ENCODE measurements at regions not wholly inside any gene's neighbourhood (a gene's known extent, or its start where the extent isn't known, plus 50 kb on each side); places are given as distances from the start of the nearest gene placed in this dataset.

- DNase-seq: no peak
Observed at GRCh38 chrX:68917799-68918198, 89.0 kb downstream of the EFNB1 start.

GRCh38 chrX:68916891-68917290 lies 88.1 kb downstream of the EFNB1 start:
- DNase-seq: no peak

- no peak for DNase-seq
Observed at GRCh38 chrX:68915778-68916177, 87.0 kb downstream of the EFNB1 start.

GRCh38 chrX:68914479-68914946 lies 85.7 kb downstream of the EFNB1 start:
- no peak for DNase-seq

- DNase-seq: no peak
Observed at GRCh38 chrX:68913249-68913547, 84.4 kb downstream of the EFNB1 start.

- peak; percentile 55 for DNase-seq
Observed at GRCh38 chrX:68912113-68912512, 83.3 kb downstream of the EFNB1 start.

GRCh38 chrX:68910731-68911428 lies 82.1 kb downstream of the EFNB1 start:
- DNase-seq: no peak

- no peak for DNase-seq
Observed at GRCh38 chrX:68909945-68910344, 81.1 kb downstream of the EFNB1 start.

- DNase-seq: no peak
Observed at GRCh38 chrX:68908071-68908470, 79.2 kb downstream of the EFNB1 start.

GRCh38 chrX:68902706-68903504 lies 74.1 kb downstream of the EFNB1 start:
- DNase-seq: no peak

- DNase-seq: no peak
Observed at GRCh38 chrX:68901519-68901918, 72.7 kb downstream of the EFNB1 start.

GRCh38 chrX:68898598-68898997 lies 69.8 kb downstream of the EFNB1 start:
- DNase-seq: no peak

- peak; percentile 32 for DNase-seq
Observed at GRCh38 chrX:68897118-68897945, 68.5 kb downstream of the EFNB1 start.

GRCh38 chrX:68896581-68896980 lies 67.8 kb downstream of the EFNB1 start:
- DNase-seq: no peak

GRCh38 chrX:68895778-68896177 lies 67.0 kb downstream of the EFNB1 start:
- DNase-seq: no peak

- DNase-seq: peak; percentile 58
Observed at GRCh38 chrX:68895341-68895755, 66.5 kb downstream of the EFNB1 start.

GRCh38 chrX:68894513-68895340 lies 65.9 kb downstream of the EFNB1 start:
- peak; percentile 60 for DNase-seq

GRCh38 chrX:68894142-68894512 lies 65.3 kb downstream of the EFNB1 start:
- DNase-seq: no peak

GRCh38 chrX:68892651-68893050 lies 63.8 kb downstream of the EFNB1 start:
- no peak for DNase-seq

GRCh38 chrX:68892134-68892533 lies 63.3 kb downstream of the EFNB1 start:
- DNase-seq: no peak

Measured in femur (tissue), 1 donor.